CD8-positive, alpha-beta memory T cell (primary cell): ENCODE measurements at regions not wholly inside any gene's neighbourhood (a gene's known extent, or its start where the extent isn't known, plus 50 kb on each side); places are given as distances from the start of the nearest gene placed in this dataset.

Experiments used
- CTCF ChIA-PET: fragments of 350-600 bp; sonication (Branson Sonifier 250); formaldehyde crosslinking; loops from one replicate; lab custom pipeline; 2021; ENCODE audit warnings: antibody characterized with exemption; lab: Charles Lee
- POLR2A ChIA-PET: fragments of 350-600 bp; sonication (Branson Sonifier 250); formaldehyde crosslinking; loops from one replicate; lab custom pipeline; 2021; ENCODE audit warnings: antibody characterized with exemption; lab: Charles Lee
- DNase-seq, 5 donors: peaks; one replicate each; pipeline versions ENCODE4 v3.0.0 to v3.0.0-alpha.2; 2020 to 2022; ENCODE audit warnings: mixed read lengths in 1 of 5
- H3K27ac ChIP-seq: one replicate; pipeline ENCODE4 v1.7.0; 2013; ENCODE audit warnings: low read depth, mild to moderate bottlenecking, low read length, moderate library complexity
- H3K27me3 ChIP-seq: 2 replicates; pipeline ENCODE4 v1.7.0; 2013; ENCODE audit warnings: low read length, mild to moderate bottlenecking; ENCODE audit not compliant: insufficient read depth, poor library complexity, severe bottlenecking
- H3K36me3 ChIP-seq: 2 replicates; pipeline ENCODE4 v1.7.0; 2013; ENCODE audit warnings: mild to moderate bottlenecking, low read length, moderate library complexity; ENCODE audit not compliant: insufficient read depth
- H3K4me1 ChIP-seq: 2 replicates; pipeline ENCODE4 v1.7.0; 2013; ENCODE audit warnings: mild to moderate bottlenecking, low read length, moderate library complexity; ENCODE audit not compliant: insufficient read depth
- H3K4me3 ChIP-seq: 2 replicates; pipeline ENCODE4 v1.7.0; 2013; ENCODE audit warnings: mild to moderate bottlenecking, low read length
- H3K9me3 ChIP-seq: 2 replicates; pipeline ENCODE4 v1.7.0; 2013; ENCODE audit warnings: mild to moderate bottlenecking, low read length
- H3K27ac Mint-ChIP-seq, 8 donors: one replicate each; pipeline ENCODE4 v1.8.0; 2020 to 2021; ENCODE audit warnings: mixed read lengths in 8 of 8, mild to moderate bottlenecking in 6 of 8, inconsistent platforms in 3 of 8, moderate library complexity in 3 of 8
- H3K27me3 Mint-ChIP-seq, 2 donors: one replicate each; pipeline ENCODE4 v1.8.0; 2020 to 2021; ENCODE audit warnings: mixed read lengths in 2 of 2, mild to moderate bottlenecking in 1 of 2, moderate library complexity in 1 of 2
- H3K36me3 Mint-ChIP-seq, 3 donors: one replicate each; pipeline ENCODE4 v1.8.0; 2020 to 2021; ENCODE audit warnings: mixed read lengths in 3 of 3, inconsistent platforms in 1 of 3, mild to moderate bottlenecking in 1 of 3
- H3K4me1 Mint-ChIP-seq, 3 donors: one replicate each; pipeline ENCODE4 v1.8.0; 2020 to 2021; ENCODE audit warnings: mixed read lengths in 3 of 3, inconsistent platforms in 1 of 3, mild to moderate bottlenecking in 1 of 3
- H3K4me3 Mint-ChIP-seq, 7 donors: one replicate each; pipeline ENCODE4 v1.8.0; 2020 to 2021; ENCODE audit warnings: mixed read lengths in 7 of 7, mild to moderate bottlenecking in 6 of 7, moderate library complexity in 4 of 7, inconsistent platforms in 2 of 7
- H3K9me3 Mint-ChIP-seq, 5 donors: one replicate each; pipeline ENCODE4 v1.8.0; 2020 to 2022; ENCODE audit warnings: mixed read lengths in 5 of 5, mild to moderate bottlenecking in 3 of 5, moderate library complexity in 2 of 5, inconsistent platforms in 1 of 5

DNA sequence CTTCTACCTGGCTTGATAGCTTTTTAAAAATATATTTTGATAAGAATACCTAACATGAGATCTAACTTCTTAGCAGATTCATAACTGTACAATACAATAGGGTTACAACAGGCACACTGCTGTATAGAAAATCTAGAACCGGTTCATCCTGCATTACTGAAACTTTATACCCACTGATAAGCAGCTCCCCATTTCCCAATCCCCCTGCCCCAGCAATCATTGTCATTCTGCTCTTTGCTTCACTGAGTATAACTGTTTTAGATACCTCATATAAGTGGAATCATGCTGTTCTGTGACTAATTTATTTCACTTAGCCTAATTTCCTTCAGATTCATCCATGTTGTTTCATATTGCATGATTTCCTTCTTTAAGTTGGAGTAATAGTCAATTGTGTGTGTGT lies 906.0 kb downstream of the GBE1 start:
- H3K4me1 Mint-ChIP-seq = no peaks in the 10 kb centered on the region
- ChIA-PET CTCF (no interaction called here), POLR2A (no interaction called here)
- no peak overlapping the region for H3K27ac ChIP-seq
- peaks cover 3 to 37% (median 7%) of the 10 kb centered on the region in 5 donors for H3K9me3 Mint-ChIP-seq
- H3K4me3 ChIP-seq = no peak overlapping the region
- H3K27me3 ChIP-seq = no peaks in the 10 kb centered on the region
- H3K36me3 ChIP-seq = no peaks in the 10 kb centered on the region
- DNase-seq = no peak
- no peaks in the 10 kb centered on the region for H3K4me1 ChIP-seq
- no peaks in the 10 kb centered on the region for H3K27me3 Mint-ChIP-seq
- H3K27ac Mint-ChIP-seq = no peak overlapping the region
- H3K36me3 Mint-ChIP-seq = no peaks in the 10 kb centered on the region
- no peaks in the 10 kb centered on the region for H3K9me3 ChIP-seq
- H3K4me3 Mint-ChIP-seq = no peak overlapping the region

DNA sequence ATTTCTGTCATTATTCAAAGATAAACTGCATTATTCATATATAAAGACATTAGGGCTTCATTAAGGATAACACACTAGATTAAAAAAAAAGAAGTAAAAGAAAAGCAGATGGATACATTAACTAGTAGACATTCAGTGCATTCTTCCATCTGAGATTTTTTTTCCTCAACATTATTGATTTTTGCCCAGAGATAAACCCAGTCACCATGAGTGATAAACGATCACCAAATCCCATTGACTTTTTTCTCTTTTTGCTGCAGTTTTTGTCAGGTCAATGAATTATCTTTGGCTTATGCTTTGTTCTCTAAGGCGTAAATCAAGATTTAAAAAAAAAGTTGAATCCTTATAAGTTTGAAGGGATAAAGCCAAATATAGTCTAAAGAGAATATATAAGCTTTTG lies 925.0 kb downstream of the GBE1 start:
- ChIA-PET POLR2A (no interaction called here), CTCF (no interaction called here)
- Mint-ChIP-seq H3K4me3 (no peak overlapping the region), H3K27me3 (no peaks in the 10 kb centered on the region), H3K9me3 (peaks cover 0 to 32% (median 12%) of the 10 kb centered on the region in 5 donors), H3K4me1 (no peaks in the 10 kb centered on the region), H3K36me3 (no peaks in the 10 kb centered on the region), H3K27ac (no peak overlapping the region)
- H3K4me3 ChIP-seq = no peak overlapping the region
- no peaks in the 10 kb centered on the region for H3K4me1 ChIP-seq
- peaks cover 5% of the 10 kb centered on the region for H3K9me3 ChIP-seq
- no peaks in the 10 kb centered on the region for H3K27me3 ChIP-seq
- H3K36me3 ChIP-seq = no peaks in the 10 kb centered on the region
- DNase-seq = no peak
- H3K27ac ChIP-seq = no peak overlapping the region

DNA sequence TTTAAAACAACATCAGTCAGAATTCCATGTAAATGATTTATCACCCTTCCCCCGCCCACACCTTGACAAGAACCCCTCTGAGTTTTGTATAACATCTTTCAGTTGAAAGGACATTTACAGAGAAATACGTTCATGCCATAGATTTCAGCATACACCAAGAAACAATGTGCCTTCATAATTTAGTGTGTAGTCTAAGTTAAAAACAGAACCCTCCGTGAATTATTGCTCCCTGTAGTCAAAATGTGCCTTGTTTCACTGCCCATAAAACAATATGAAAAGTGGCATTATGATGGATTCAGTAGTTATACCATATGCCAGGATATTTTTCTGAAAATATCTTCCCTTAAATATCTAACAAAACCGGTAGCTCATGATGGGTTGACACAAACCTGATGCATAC lies 953.9 kb downstream of the GBE1 start:
- CTCF ChIA-PET = no interaction called here
- POLR2A ChIA-PET = no interaction called here
- H3K9me3 ChIP-seq = no peaks in the 10 kb centered on the region
- Mint-ChIP-seq H3K9me3 (peaks cover 0 to 17% (median 14%) of the 10 kb centered on the region in 5 donors), H3K4me3 (no peak overlapping the region), H3K27ac (no peak overlapping the region), H3K27me3 (peaks cover 0 to 1% of the 10 kb centered on the region in 2 donors), H3K4me1 (no peaks in the 10 kb centered on the region), H3K36me3 (no peaks in the 10 kb centered on the region)
- H3K4me3 ChIP-seq = no peak overlapping the region
- no peaks in the 10 kb centered on the region for H3K27me3 ChIP-seq
- H3K27ac ChIP-seq = no peak overlapping the region
- H3K4me1 ChIP-seq = no peaks in the 10 kb centered on the region
- H3K36me3 ChIP-seq = no peaks in the 10 kb centered on the region
- no peak for DNase-seq

DNA sequence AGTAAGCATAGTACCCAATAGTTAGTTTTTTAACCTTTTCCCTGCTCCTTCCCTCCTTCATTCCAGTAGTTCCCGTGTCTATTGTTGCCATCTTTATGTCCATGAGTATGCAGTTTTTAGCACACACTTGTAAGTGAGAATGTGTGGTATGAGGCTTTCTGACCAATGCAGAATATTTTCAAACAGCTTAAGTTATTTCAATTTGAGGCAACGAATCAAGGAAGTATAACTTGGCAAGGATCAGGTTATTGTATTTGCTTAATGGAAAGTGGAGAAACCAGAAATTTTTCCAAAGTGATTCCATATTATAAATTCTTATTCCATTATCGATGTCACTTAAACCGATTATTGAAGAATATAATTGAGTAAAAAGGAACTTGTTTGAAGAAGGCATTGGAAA lies 954.8 kb downstream of the GBE1 start:
- H3K4me3 Mint-ChIP-seq = no peak overlapping the region
- no peak for DNase-seq
- no peaks in the 10 kb centered on the region for H3K4me1 ChIP-seq
- ChIA-PET CTCF (no interaction called here), POLR2A (no interaction called here)
- H3K27ac ChIP-seq = no peak overlapping the region
- no peaks in the 10 kb centered on the region for H3K27me3 ChIP-seq
- no peak overlapping the region for H3K27ac Mint-ChIP-seq
- H3K9me3 Mint-ChIP-seq = peaks cover 0 to 21% (median 14%) of the 10 kb centered on the region in 5 donors
- no peaks in the 10 kb centered on the region for H3K4me1 Mint-ChIP-seq
- H3K4me3 ChIP-seq = no peak overlapping the region
- no peaks in the 10 kb centered on the region for H3K36me3 Mint-ChIP-seq
- peaks cover 0 to 1% of the 10 kb centered on the region in 2 donors for H3K27me3 Mint-ChIP-seq
- H3K36me3 ChIP-seq = no peaks in the 10 kb centered on the region
- no peaks in the 10 kb centered on the region for H3K9me3 ChIP-seq

DNA sequence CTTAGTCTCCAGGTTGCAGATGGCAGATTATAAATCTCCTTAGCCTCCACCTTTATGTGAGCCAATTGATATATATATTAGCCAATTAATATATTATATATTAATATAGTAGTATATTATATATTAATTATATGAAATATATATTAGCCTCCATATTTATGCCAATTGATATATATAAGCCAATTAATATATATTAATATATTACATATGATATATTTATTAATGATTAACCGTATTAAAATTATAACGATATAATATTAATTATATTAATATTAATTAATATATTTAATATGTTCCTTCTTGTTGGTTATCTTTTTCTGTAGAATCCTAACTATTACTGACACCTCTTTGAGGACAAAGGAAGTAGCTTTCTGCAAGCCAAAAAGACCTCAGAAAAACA lies 972.5 kb downstream of the GBE1 start:
- H3K9me3 Mint-ChIP-seq = peaks cover 3 to 14% (median 11%) of the 10 kb centered on the region in 5 donors
- CTCF ChIA-PET = no interaction called here
- H3K4me1 ChIP-seq = no peaks in the 10 kb centered on the region
- H3K27me3 Mint-ChIP-seq = no peaks in the 10 kb centered on the region
- DNase-seq = no peak
- no peak overlapping the region for H3K27ac Mint-ChIP-seq
- no peak overlapping the region for H3K4me3 ChIP-seq
- H3K27me3 ChIP-seq = no peaks in the 10 kb centered on the region
- H3K36me3 Mint-ChIP-seq = no peaks in the 10 kb centered on the region
- H3K4me3 Mint-ChIP-seq = no peak overlapping the region
- H3K27ac ChIP-seq = no peak overlapping the region
- H3K9me3 ChIP-seq = no peaks in the 10 kb centered on the region
- POLR2A ChIA-PET = no interaction called here
- no peaks in the 10 kb centered on the region for H3K36me3 ChIP-seq
- H3K4me1 Mint-ChIP-seq = no peaks in the 10 kb centered on the region

DNA sequence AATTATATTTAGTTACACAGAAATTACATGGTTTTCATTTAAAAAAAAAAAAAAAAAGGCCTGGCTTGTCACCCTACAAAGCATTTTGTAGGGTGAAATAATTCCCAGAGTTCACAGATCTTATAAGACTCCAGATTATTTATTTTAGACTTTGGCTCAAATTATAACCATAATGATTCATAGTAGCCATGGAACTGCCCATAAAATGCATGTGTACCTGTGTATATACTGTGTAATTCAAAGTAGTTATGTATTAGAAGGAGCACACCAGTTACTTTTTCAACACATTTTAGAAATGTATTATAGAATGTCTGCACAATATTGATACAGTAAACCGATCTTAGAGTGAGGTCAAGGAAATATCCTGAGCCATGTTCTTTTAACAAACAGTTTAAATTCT lies 975.6 kb downstream of the GBE1 start:
- H3K27ac Mint-ChIP-seq = no peak overlapping the region
- H3K9me3 ChIP-seq = no peaks in the 10 kb centered on the region
- H3K4me3 ChIP-seq = no peak overlapping the region
- H3K36me3 Mint-ChIP-seq = no peaks in the 10 kb centered on the region
- ChIA-PET CTCF (no interaction called here), POLR2A (no interaction called here)
- H3K27ac ChIP-seq = no peak overlapping the region
- no peaks in the 10 kb centered on the region for H3K27me3 Mint-ChIP-seq
- no peak for DNase-seq
- H3K9me3 Mint-ChIP-seq = peaks cover 0 to 25% (median 13%) of the 10 kb centered on the region in 5 donors
- H3K27me3 ChIP-seq = no peaks in the 10 kb centered on the region
- no peaks in the 10 kb centered on the region for H3K36me3 ChIP-seq
- H3K4me1 ChIP-seq = no peaks in the 10 kb centered on the region
- H3K4me1 Mint-ChIP-seq = no peaks in the 10 kb centered on the region
- H3K4me3 Mint-ChIP-seq = no peak overlapping the region

DNA sequence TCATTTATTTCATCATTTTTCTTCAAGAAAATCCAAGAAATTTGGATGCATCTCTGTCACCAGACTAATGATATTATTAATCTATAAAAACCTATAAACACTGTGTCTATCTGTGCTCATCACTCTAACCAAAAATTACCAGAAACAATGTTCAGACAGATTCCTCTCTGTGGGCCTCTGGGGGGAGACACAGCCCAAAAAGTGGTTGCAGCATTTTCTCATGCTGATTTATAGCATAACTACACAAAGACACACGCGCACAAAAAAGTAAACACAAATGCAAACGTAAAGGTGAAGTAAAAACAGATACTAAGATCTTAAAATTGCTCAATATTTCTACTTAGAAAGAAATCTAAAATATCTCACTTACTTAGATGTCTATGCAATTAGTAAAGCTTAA lies 976.0 kb downstream of the GBE1 start:
- Histone ChIP-seq H3K27ac (no peak overlapping the region), H3K36me3 (no peaks in the 10 kb centered on the region), H3K27me3 (no peaks in the 10 kb centered on the region), H3K4me1 (no peaks in the 10 kb centered on the region), H3K9me3 (no peaks in the 10 kb centered on the region), H3K4me3 (no peak overlapping the region)
- H3K4me1 Mint-ChIP-seq = no peaks in the 10 kb centered on the region
- no peaks in the 10 kb centered on the region for H3K36me3 Mint-ChIP-seq
- POLR2A ChIA-PET = no interaction called here
- peaks cover 0 to 25% (median 13%) of the 10 kb centered on the region in 5 donors for H3K9me3 Mint-ChIP-seq
- no peak overlapping the region for H3K4me3 Mint-ChIP-seq
- H3K27me3 Mint-ChIP-seq = no peaks in the 10 kb centered on the region
- no peak overlapping the region for H3K27ac Mint-ChIP-seq
- CTCF ChIA-PET = no interaction called here
- DNase-seq = no peak

DNA sequence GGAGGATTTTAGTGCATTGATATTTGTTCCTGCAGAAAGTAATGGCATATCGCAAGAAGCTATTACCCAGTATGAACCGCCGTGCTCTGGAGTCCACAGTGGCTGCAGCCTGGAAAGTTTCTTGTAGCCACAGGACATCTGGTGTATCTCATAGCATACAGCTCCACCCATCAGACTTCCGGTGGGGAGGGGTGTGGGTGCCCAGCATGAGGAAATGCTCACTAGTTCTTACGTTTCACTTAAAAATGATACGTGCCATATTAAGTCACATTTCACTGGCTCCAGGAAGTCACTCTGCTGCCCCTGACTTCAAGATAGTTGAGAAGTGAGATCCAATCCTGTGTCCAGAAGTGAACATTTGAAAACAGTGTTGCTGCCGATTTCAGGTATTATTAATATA lies 990.4 kb downstream of the GBE1 start:
- peaks cover 2 to 37% (median 12%) of the 10 kb centered on the region in 5 donors for H3K9me3 Mint-ChIP-seq
- no peak overlapping the region for H3K27ac Mint-ChIP-seq
- ChIA-PET CTCF (no interaction called here), POLR2A (no interaction called here)
- H3K36me3 ChIP-seq = no peaks in the 10 kb centered on the region
- H3K4me1 Mint-ChIP-seq = no peaks in the 10 kb centered on the region
- H3K4me1 ChIP-seq = no peaks in the 10 kb centered on the region
- no peaks in the 10 kb centered on the region for H3K27me3 ChIP-seq
- H3K9me3 ChIP-seq = no peaks in the 10 kb centered on the region
- no peak overlapping the region for H3K4me3 Mint-ChIP-seq
- no peaks in the 10 kb centered on the region for H3K36me3 Mint-ChIP-seq
- no peak for DNase-seq
- peak overlapping the region; percentile 38 for H3K27ac ChIP-seq
- no peaks in the 10 kb centered on the region for H3K27me3 Mint-ChIP-seq
- H3K4me3 ChIP-seq = no peak overlapping the region
